ENCODE measurements at regions not wholly inside any gene's neighbourhood (a gene's known extent, or its start where the extent isn't known, plus 50 kb on each side); places are given as distances from the start of the nearest gene placed in this dataset.

DNA sequence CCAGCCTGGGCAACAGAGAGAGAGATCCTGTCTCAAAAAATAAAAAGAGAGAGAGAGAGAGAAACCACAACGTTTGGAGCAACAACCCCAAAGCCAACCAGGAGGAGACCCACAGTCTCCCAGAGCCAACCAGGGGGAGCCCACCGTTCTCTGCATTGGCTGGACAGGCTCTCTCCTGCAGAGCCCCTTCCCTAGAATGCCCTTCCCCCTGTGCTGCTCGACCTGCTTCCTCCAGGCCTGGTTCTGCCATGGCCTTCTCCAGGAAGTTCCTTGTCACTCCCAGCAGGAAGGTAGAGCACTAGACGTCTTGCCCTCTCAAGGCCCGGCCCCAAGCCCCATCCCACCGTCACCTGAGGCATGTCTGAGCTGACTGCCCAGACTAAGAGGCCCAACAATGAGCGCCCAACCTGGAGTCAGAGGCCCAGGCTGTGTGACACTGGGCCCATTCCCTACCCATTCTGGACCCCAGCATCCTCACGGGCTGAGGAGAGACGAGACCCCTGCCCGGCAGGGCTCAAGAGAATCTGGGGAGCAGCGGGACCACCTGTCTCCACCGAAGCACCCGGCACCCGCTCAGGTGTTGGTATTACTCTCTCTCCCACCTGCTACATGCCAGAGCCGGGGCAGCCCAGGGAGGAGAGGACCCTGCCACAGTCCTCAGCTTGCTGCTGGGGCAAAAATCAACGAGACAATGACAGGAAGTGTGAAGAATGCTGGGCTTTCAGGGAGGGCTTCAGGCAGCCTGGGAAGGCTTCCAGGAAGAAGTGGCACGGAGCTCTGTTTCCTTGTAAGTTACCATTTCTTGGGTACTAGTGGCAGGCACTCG, 61.2 kb downstream of the DIO3 start:
- Histone ChIP-seq H3K27ac (ENCODE audit: low read depth, low read length) (no peak overlapping the region), H3K9me3 (ENCODE audit: control insufficient read depth, insufficient read depth, low read length) (no peaks in the 10 kb centered on the region; the same call in 1 of the 2 replicates), H3K4me3 (ENCODE audit: low read depth, low read length) (no peak overlapping the region), H3K27me3 (ENCODE audit: control insufficient read depth, insufficient read depth, low read length) (peaks cover 6% of the 10 kb centered on the region)
- ChIA-PET POLR2A (no interaction called here), CTCF (no interaction called here)
- no peak for DNase-seq (ENCODE audit: low read depth, low spot score)
- no peak for TF ChIP-seq CTCF (IDR thresholded peaks at IDR 0.05; ENCODE audit: low read depth, low read length)

- Histone ChIP-seq H3K4me3 (ENCODE audit: low read depth, low read length) (no peak overlapping the region), H3K9me3 (ENCODE audit: control insufficient read depth, insufficient read depth, low read length) (no peaks in the 10 kb centered on the region; the same call in 1 of the 2 replicates), H3K27me3 (ENCODE audit: control insufficient read depth, insufficient read depth, low read length) (peaks cover 6% of the 10 kb centered on the region), H3K27ac (ENCODE audit: low read depth, low read length) (no peak overlapping the region)
- no peak for TF ChIP-seq CTCF (IDR thresholded peaks at IDR 0.05; ENCODE audit: low read depth, low read length)
- DNase-seq (ENCODE audit: low read depth, low spot score), result no peak
- POLR2A ChIA-PET, result no interaction called here
- CTCF ChIA-PET, result no interaction called here
Observed at GRCh38 chr14:101623077-101623372, 61.7 kb downstream of the DIO3 start.

DNA sequence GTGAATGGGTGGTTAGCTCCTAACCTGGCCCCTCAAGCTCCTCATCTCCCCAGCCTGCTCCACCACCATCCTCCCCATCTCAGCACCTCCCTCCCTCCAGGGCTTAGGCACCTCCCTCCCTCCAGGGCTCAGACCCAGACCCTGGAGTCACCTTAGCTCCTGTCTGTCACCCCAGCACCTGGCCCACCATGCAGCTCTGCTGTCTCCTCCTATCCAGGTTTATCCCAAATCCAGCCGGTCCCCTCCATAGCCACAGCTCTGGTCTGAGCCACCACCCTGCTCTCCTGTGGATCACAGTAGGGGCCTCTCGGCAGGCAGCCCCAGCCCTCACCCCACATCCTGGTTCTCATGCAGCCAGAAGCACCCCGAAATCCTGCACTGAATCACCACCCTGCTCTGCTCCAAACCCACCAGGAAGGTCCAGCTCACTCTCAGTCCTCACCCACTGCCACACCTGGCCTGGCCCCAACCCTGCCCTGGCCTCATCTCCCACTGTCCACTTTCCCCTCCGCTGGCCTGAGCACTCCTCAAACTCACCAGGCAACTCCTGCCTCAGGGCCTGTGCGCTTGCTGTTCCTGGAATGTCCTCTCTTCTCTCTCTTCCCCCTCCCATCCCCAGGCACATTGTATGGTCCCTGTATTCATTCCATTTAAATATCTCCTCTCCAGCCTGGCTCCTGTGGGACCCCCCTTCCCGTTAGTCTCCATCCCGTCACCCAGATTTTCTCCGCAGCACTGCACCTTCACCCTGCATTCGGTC, 62.6 kb downstream of the DIO3 start:
- H3K27me3 ChIP-seq (ENCODE audit: control insufficient read depth, insufficient read depth, low read length), result peaks cover 6% of the 10 kb centered on the region
- no peak for DNase-seq (ENCODE audit: low read depth, low spot score)
- H3K27ac ChIP-seq (ENCODE audit: low read depth, low read length), result no peak overlapping the region
- CTCF ChIA-PET, result no interaction called here
- no peak overlapping the region for H3K4me3 ChIP-seq (ENCODE audit: low read depth, low read length)
- POLR2A ChIA-PET, result no interaction called here
- no peak for TF ChIP-seq CTCF (IDR thresholded peaks at IDR 0.05; ENCODE audit: low read depth, low read length)
- H3K9me3 ChIP-seq (ENCODE audit: control insufficient read depth, insufficient read depth, low read length), result no peaks in the 10 kb centered on the region; the same call in 1 of the 2 replicates

GRCh38 chr14:101624536-101624935, 63.2 kb downstream of the DIO3 start:
- DNase-seq (ENCODE audit: low read depth, low spot score), result no peak
- POLR2A ChIA-PET, result no interaction called here
- CTCF ChIA-PET, result no interaction called here

More at GRCh38 chr14:101624536-101624935, 63.2 kb downstream of the DIO3 start:
- no peak overlapping the region for H3K27ac ChIP-seq (ENCODE audit: low read depth, low read length)
- H3K9me3 ChIP-seq (ENCODE audit: control insufficient read depth, insufficient read depth, low read length), result no peaks in the 10 kb centered on the region; the same call in 1 of the 2 replicates
- no peak for TF ChIP-seq CTCF (IDR thresholded peaks at IDR 0.05; ENCODE audit: low read depth, low read length)
- H3K27me3 ChIP-seq (ENCODE audit: control insufficient read depth, insufficient read depth, low read length), result peaks cover 10% of the 10 kb centered on the region
- no peak overlapping the region for H3K4me3 ChIP-seq (ENCODE audit: low read depth, low read length)
